ENCODE measurements at regions not wholly inside any gene's neighbourhood (a gene's known extent, or its start where the extent isn't known, plus 50 kb on each side); places are given as distances from the start of the nearest gene placed in this dataset.

- no peak overlapping the region for H3K27ac ChIP-seq (ENCODE audit: low read depth, low read length)
- H2AFZ ChIP-seq (ENCODE audit: low read depth, low read length, severe bottlenecking) = no peak overlapping the region
- no peak overlapping the region for H3K4me3 ChIP-seq (ENCODE audit: insufficient read depth, low read length, poor library complexity, severe bottlenecking)
- H3F3A ChIP-seq (ENCODE audit: insufficient read depth) = no peaks in the 10 kb centered on the region
- no peak overlapping the region for H3K9ac ChIP-seq (ENCODE audit: low read length)
- no peaks in the 10 kb centered on the region for H3K9me2 ChIP-seq (replicated peaks; ENCODE audit: insufficient read depth, low read length)
- H4K20me1 ChIP-seq (ENCODE audit: low read depth, low read length) = no peaks in the 10 kb centered on the region
- H3K27me3 ChIP-seq (ENCODE audit: low read length) = no peaks in the 10 kb centered on the region
- TF ChIP-seq, protein P1, sequence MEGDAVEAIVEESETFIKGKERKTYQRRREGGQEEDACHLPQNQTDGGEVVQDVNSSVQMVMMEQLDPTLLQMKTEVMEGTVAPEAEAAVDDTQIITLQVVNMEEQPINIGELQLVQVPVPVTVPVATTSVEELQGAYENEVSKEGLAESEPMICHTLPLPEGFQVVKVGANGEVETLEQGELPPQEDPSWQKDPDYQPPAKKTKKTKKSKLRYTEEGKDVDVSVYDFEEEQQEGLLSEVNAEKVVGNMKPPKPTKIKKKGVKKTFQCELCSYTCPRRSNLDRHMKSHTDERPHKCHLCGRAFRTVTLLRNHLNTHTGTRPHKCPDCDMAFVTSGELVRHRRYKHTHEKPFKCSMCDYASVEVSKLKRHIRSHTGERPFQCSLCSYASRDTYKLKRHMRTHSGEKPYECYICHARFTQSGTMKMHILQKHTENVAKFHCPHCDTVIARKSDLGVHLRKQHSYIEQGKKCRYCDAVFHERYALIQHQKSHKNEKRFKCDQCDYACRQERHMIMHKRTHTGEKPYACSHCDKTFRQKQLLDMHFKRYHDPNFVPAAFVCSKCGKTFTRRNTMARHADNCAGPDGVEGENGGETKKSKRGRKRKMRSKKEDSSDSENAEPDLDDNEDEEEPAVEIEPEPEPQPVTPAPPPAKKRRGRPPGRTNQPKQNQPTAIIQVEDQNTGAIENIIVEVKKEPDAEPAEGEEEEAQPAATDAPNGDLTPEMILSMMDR (IDR thresholded peaks at IDR 0.05; ENCODE audit: insufficient read depth, low read length, poor library complexity, severe bottlenecking) = no peak
- TF ChIP-seq EZH2phosphoT487 (conservative IDR thresholded peaks at IDR 0.05; ENCODE audit: low read length) = no peak
- no peaks in the 10 kb centered on the region for H3K36me3 ChIP-seq (ENCODE audit: low read length)
- no peaks in the 10 kb centered on the region for H3K79me2 ChIP-seq (ENCODE audit: insufficient read depth, low read length)
- no peak overlapping the region for H3K4me2 ChIP-seq (ENCODE audit: low read depth, low read length, poor library complexity, severe bottlenecking)
- H3K9me3 ChIP-seq (ENCODE audit: insufficient read depth, low read length) = no peaks in the 10 kb centered on the region
These were observed 241.8 kb downstream of the ARRDC4 start for GRCh38 chr15:98202256-98202655.

- Histone ChIP-seq H3K9me2 (replicated peaks; ENCODE audit: insufficient read depth, low read length) (no peaks in the 10 kb centered on the region), H3K9me3 (ENCODE audit: insufficient read depth, low read length) (no peaks in the 10 kb centered on the region), H3K4me2 (ENCODE audit: low read depth, low read length, poor library complexity, severe bottlenecking) (no peak overlapping the region), H3K27ac (ENCODE audit: low read depth, low read length) (no peak overlapping the region), H3K36me3 (ENCODE audit: low read length) (no peaks in the 10 kb centered on the region), H3K9ac (ENCODE audit: low read length) (no peak overlapping the region), H4K20me1 (ENCODE audit: low read depth, low read length) (no peaks in the 10 kb centered on the region), H2AFZ (ENCODE audit: low read depth, low read length, severe bottlenecking) (no peak overlapping the region), H3K79me2 (ENCODE audit: insufficient read depth, low read length) (no peaks in the 10 kb centered on the region), H3K27me3 (ENCODE audit: low read length) (no peaks in the 10 kb centered on the region), H3F3A (ENCODE audit: insufficient read depth) (no peaks in the 10 kb centered on the region), H3K4me3 (ENCODE audit: insufficient read depth, low read length, poor library complexity, severe bottlenecking) (no peak overlapping the region)
- TF ChIP-seq, protein P1 (IDR thresholded peaks at IDR 0.05; ENCODE audit: insufficient read depth, low read length, poor library complexity, severe bottlenecking) = no peak
- TF ChIP-seq EZH2phosphoT487 (conservative IDR thresholded peaks at IDR 0.05; ENCODE audit: low read length) = no peak
These were observed 243.6 kb downstream of the ARRDC4 start for GRCh38 chr15:98203872-98204660.

DNA sequence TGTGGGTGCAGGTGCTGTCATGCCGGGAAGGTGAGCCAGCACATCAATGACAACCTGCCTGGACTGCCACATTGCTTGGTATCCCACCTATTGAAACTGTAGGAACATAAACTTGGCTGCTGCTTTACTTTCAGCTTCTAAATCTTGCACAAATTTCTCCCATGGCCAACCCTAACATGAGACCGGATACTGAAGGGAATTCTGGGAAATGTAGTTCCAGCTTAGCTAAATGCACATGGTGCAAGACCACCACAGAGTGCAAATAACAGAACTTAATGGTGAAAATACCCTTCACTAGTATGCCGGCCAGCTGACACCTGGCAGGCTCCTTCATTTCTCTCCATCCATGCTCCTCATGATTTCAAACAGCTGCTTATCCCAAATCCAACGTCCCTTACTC is 247.4 kb downstream of the ARRDC4 start:
- H3F3A ChIP-seq (ENCODE audit: insufficient read depth) = no peaks in the 10 kb centered on the region
- no peak overlapping the region for H3K4me3 ChIP-seq (ENCODE audit: insufficient read depth, low read length, poor library complexity, severe bottlenecking)
- H2AFZ ChIP-seq (ENCODE audit: low read depth, low read length, severe bottlenecking) = no peak overlapping the region
- H3K9ac ChIP-seq (ENCODE audit: low read length) = no peak overlapping the region
- no peak overlapping the region for H3K27ac ChIP-seq (ENCODE audit: low read depth, low read length)
- H3K9me2 ChIP-seq (replicated peaks; ENCODE audit: insufficient read depth, low read length) = no peaks in the 10 kb centered on the region
- TF ChIP-seq, protein P1 (IDR thresholded peaks at IDR 0.05; ENCODE audit: insufficient read depth, low read length, poor library complexity, severe bottlenecking) = no peak
- no peak for TF ChIP-seq EZH2phosphoT487 (conservative IDR thresholded peaks at IDR 0.05; ENCODE audit: low read length)
- H3K79me2 ChIP-seq (ENCODE audit: insufficient read depth, low read length) = no peaks in the 10 kb centered on the region
- no peak overlapping the region for H3K4me2 ChIP-seq (ENCODE audit: low read depth, low read length, poor library complexity, severe bottlenecking)
- no peaks in the 10 kb centered on the region for H3K36me3 ChIP-seq (ENCODE audit: low read length)
- no peaks in the 10 kb centered on the region for H4K20me1 ChIP-seq (ENCODE audit: low read depth, low read length)
- H3K9me3 ChIP-seq (ENCODE audit: insufficient read depth, low read length) = no peaks in the 10 kb centered on the region
- no peaks in the 10 kb centered on the region for H3K27me3 ChIP-seq (ENCODE audit: low read length)
